Neural crest cell (in vitro differentiated cells): ENCODE measurements at regions not wholly inside any gene's neighbourhood (a gene's known extent, or its start where the extent isn't known, plus 50 kb on each side); places are given as distances from the start of the nearest gene placed in this dataset.
A peak's percentile ranks its signal among the peaks of the same experiment; 100 is the strongest.

ENCODE experiments used
- DNase-seq: peaks from one replicate; pipeline ENCODE4 v3.0.0; 2021; ENCODE audit warnings: low read depth, mixed read lengths, low spot score
- H3K27ac Mint-ChIP-seq: one replicate; pipeline ENCODE4 v1.8.0; 2021; ENCODE audit warnings: mild to moderate bottlenecking, mixed read lengths; ENCODE audit not compliant: unreplicated experiment
- H3K27me3 Mint-ChIP-seq: 2 replicates; pipeline ENCODE4 v1.8.0; 2021; ENCODE audit warnings: low read depth, mild to moderate bottlenecking, mixed read lengths
- H3K36me3 Mint-ChIP-seq: 2 replicates; pipeline ENCODE4 v1.8.0; 2021; ENCODE audit warnings: low read depth, mild to moderate bottlenecking, mixed read lengths
- H3K4me1 Mint-ChIP-seq: 2 replicates; pipeline ENCODE4 v1.8.0; 2021; ENCODE audit warnings: mixed read lengths
- H3K4me3 Mint-ChIP-seq: one replicate; pipeline ENCODE4 v1.8.0; 2021; ENCODE audit warnings: mild to moderate bottlenecking, mixed read lengths
- H3K9me3 Mint-ChIP-seq: 2 replicates; pipeline ENCODE4 v1.8.0; 2021; ENCODE audit warnings: mixed read lengths
- CTCF ChIP-seq: fragments of 200-600 bp; sonication (generic); conservative IDR thresholded peaks from 2 replicates; pipeline ENCODE4 v1.5.0; 2021; ENCODE audit warnings: antibody characterized with exemption, mild to moderate bottlenecking

GRCh38 chr11:110919241-110919922 lies 207.1 kb upstream of the ARHGAP20 start:
- Mint-ChIP-seq H3K4me3 (no peak overlapping the region), H3K4me1 (peaks cover 6% of the 10 kb centered on the region), H3K27me3 (no peaks in the 10 kb centered on the region), H3K27ac (peak overlapping the region; percentile 12), H3K36me3 (no peaks in the 10 kb centered on the region), H3K9me3 (peaks cover 3% of the 10 kb centered on the region)
- no peak for TF ChIP-seq CTCF
- no peak for DNase-seq

- peaks cover 6% of the 10 kb centered on the region for H3K4me1 Mint-ChIP-seq
- H3K27me3 Mint-ChIP-seq: no peaks in the 10 kb centered on the region
- H3K4me3 Mint-ChIP-seq: no peak overlapping the region
- peak overlapping the region; percentile 81 for H3K27ac Mint-ChIP-seq
- H3K9me3 Mint-ChIP-seq: peaks cover 3% of the 10 kb centered on the region
- no peak for DNase-seq
- no peak for TF ChIP-seq CTCF
- H3K36me3 Mint-ChIP-seq: no peaks in the 10 kb centered on the region
Observed at GRCh38 chr11:110918351-110918750, 206.1 kb upstream of the ARHGAP20 start.

GRCh38 chr11:110912437-110912836 lies 200.2 kb upstream of the ARHGAP20 start:
- DNase-seq: no peak
- Mint-ChIP-seq H3K4me3 (no peak overlapping the region), H3K27me3 (no peaks in the 10 kb centered on the region), H3K36me3 (no peaks in the 10 kb centered on the region), H3K9me3 (peaks cover 3% of the 10 kb centered on the region), H3K4me1 (no peaks in the 10 kb centered on the region), H3K27ac (no peak overlapping the region)
- no peak for TF ChIP-seq CTCF

- H3K9me3 Mint-ChIP-seq: no peaks in the 10 kb centered on the region
- no peaks in the 10 kb centered on the region for H3K4me1 Mint-ChIP-seq
- DNase-seq: no peak
- no peak for TF ChIP-seq CTCF
- no peak overlapping the region for H3K27ac Mint-ChIP-seq
- no peak overlapping the region for H3K4me3 Mint-ChIP-seq
- no peaks in the 10 kb centered on the region for H3K27me3 Mint-ChIP-seq
- no peaks in the 10 kb centered on the region for H3K36me3 Mint-ChIP-seq
Observed at GRCh38 chr11:110910384-110910783, 198.1 kb upstream of the ARHGAP20 start.

- no peak for TF ChIP-seq CTCF
- Mint-ChIP-seq H3K4me3 (no peak overlapping the region), H3K4me1 (no peaks in the 10 kb centered on the region), H3K36me3 (no peaks in the 10 kb centered on the region), H3K27me3 (no peaks in the 10 kb centered on the region), H3K27ac (no peak overlapping the region), H3K9me3 (no peaks in the 10 kb centered on the region)
- DNase-seq: no peak
Observed at GRCh38 chr11:110909336-110909735, 197.1 kb upstream of the ARHGAP20 start.
